HCT116 (cell line): ENCODE measurements at regions not wholly inside any gene's neighbourhood (a gene's known extent, or its start where the extent isn't known, plus 50 kb on each side); places are given as distances from the start of the nearest gene placed in this dataset.

Experiments used
- ATAC-seq: fragments of 200-7000 bp; cut with Tn5 transposase; 2 replicates; pipeline ENCODE4 v1.9.1; 2020; ENCODE audit warnings: mild to moderate bottlenecking, moderate library complexity
- BruUV-seq: library from RNA; stranded (reverse); fragments of 400-500 nt; replicated peaks from 2 replicates; lab custom pipeline; 2021; lab: Mats Ljungman, UMichigan
- CTCF ChIA-PET: fragments of 300-600 bp; sonication (Branson Sonifier 250); formaldehyde crosslinking; loops from one replicate; lab custom pipeline; 2021; ENCODE audit warnings: antibody characterized with exemption; lab: Charles Lee
- POLR2A ChIA-PET: fragments of 300-600, 350-600 bp; sonication (Branson Sonifier 250); formaldehyde crosslinking; loops from one replicate; lab custom pipeline; 2021; ENCODE audit warnings: antibody characterized with exemption; lab: Charles Lee
- RAD21 ChIA-PET, 2 experiments: fragments of 300-600 bp; sonication (Branson Sonifier 250); formaldehyde crosslinking; loops; one replicate each; lab custom pipeline; 2023; ENCODE audit warnings: low total read pairs in 2 of 2; ENCODE audit not compliant: uncharacterized antibody in 2 of 2, unreplicated experiment in 2 of 2, low non-redundant PET in 1 of 2; lab: Charles Lee
- DNase-seq: peaks from one replicate; pipeline ENCODE4 v3.0.0-alpha.2; 2010; ENCODE audit warnings: low read depth, low spot score
- H2AFZ ChIP-seq: fragments of 200-600 bp; shearing (Covaris generic), sonication (generic); 2 replicates; pipeline ENCODE4 v1.6.1; 2017; ENCODE audit warnings: low read depth, mixed run types, mixed read lengths, antibody characterized with exemption, low read length; ENCODE audit not compliant: poor library complexity, severe bottlenecking
- H3K27ac ChIP-seq: 2 replicates; pipeline ENCODE4 v1.5.1; 2012; ENCODE audit warnings: low read depth, low read length
- H3K27me3 ChIP-seq: fragments of 200-600 bp; sonication (generic); 2 replicates; pipeline ENCODE4 v1.6.1; 2016; ENCODE audit warnings: mixed run types, low read length, mixed read lengths; ENCODE audit not compliant: insufficient read depth
- H3K36me3 ChIP-seq, 2 experiments: fragments of 200-500 bp in 1 of 2; fragments of 200-600 bp in 1 of 2; sonication (Bioruptor generic) in 1 of 2; sonication (generic) in 1 of 2; 2 replicates each; pipeline versions ENCODE4 v1.5.1 to v1.6.1; 2014 to 2016; ENCODE audit warnings: low read length in 2 of 2, inconsistent platforms in 1 of 2, mixed read lengths in 1 of 2, mixed run types in 1 of 2; ENCODE audit not compliant: insufficient read depth in 2 of 2, control insufficient read depth in 1 of 2
- H3K4me1 ChIP-seq, 2 experiments: fragments of 200-600 bp in 1 of 2; sonication (generic) in 1 of 2; 2 replicates each; pipeline versions ENCODE4 v1.5.1 to v1.6.1; 2012 to 2017; ENCODE audit warnings: low read length in 2 of 2, inconsistent platforms in 1 of 2, mild to moderate bottlenecking in 1 of 2, mixed read lengths in 1 of 2, mixed run types in 1 of 2, moderate library complexity in 1 of 2; ENCODE audit not compliant: insufficient read depth in 2 of 2, control insufficient read depth in 1 of 2
- H3K4me2 ChIP-seq: fragments of 200-600 bp; sonication (generic); 2 replicates; pipeline ENCODE4 v1.6.1; 2017; ENCODE audit warnings: mixed run types, low read length, mixed read lengths
- H3K4me3 ChIP-seq, 2 experiments: fragments of 200-600 bp in 1 of 2; sonication (generic) in 1 of 2; replicated peaks in 1 of 2; 2 replicates each; pipeline ENCODE4 v1.5.1; 2011 to 2016; ENCODE audit warnings: low read length in 2 of 2, control low read depth in 1 of 2, low read depth in 1 of 2, mild to moderate bottlenecking in 1 of 2, mixed read lengths in 1 of 2, mixed run types in 1 of 2
- H3K79me2 ChIP-seq: fragments of 200-600 bp; sonication (generic); 2 replicates; pipeline ENCODE4 v1.6.1; 2017; ENCODE audit warnings: mild to moderate bottlenecking, mixed run types, low read length, moderate library complexity, mixed read lengths; ENCODE audit not compliant: insufficient read depth
- H3K9ac ChIP-seq: fragments of 200-600 bp; sonication (generic); 2 replicates; pipeline ENCODE4 v1.6.1; 2016; ENCODE audit warnings: low read length, mixed read lengths
- H3K9me2 ChIP-seq: fragments of 200-600 bp; sonication (generic), shearing (Covaris generic); 2 replicates; pipeline ENCODE4 v1.6.1; 2017; ENCODE audit warnings: mixed run types, mild to moderate bottlenecking, moderate library complexity; ENCODE audit not compliant: insufficient read depth
- H3K9me3 ChIP-seq, 2 experiments: fragments of 200-500 bp in 1 of 2; fragments of 200-600 bp in 1 of 2; sonication (Bioruptor generic) in 1 of 2; sonication (generic) in 1 of 2; 2 replicates each; pipeline ENCODE4 v1.6.1; 2014 to 2017; ENCODE audit warnings: low read length in 2 of 2, mixed read lengths in 2 of 2, inconsistent platforms in 1 of 2, low read depth in 1 of 2, mild to moderate bottlenecking in 1 of 2, mixed run types in 1 of 2, moderate library complexity in 1 of 2; ENCODE audit not compliant: control insufficient read depth in 1 of 2, insufficient read depth in 1 of 2
- H4K20me1 ChIP-seq: fragments of 200-600 bp; sonication (generic), shearing (Covaris generic); 2 replicates; pipeline ENCODE4 v1.6.1; 2017; ENCODE audit warnings: mixed run types, mild to moderate bottlenecking, moderate library complexity; ENCODE audit not compliant: insufficient read depth
- CTCF ChIP-seq, 3 experiments: fragments of 200-600 bp in 1 of 3; sonication (generic) in 1 of 3; IDR thresholded peaks in 2 of 3; conservative IDR thresholded peaks in 1 of 3; 2 replicates each; pipeline ENCODE4 v1.5.1; 2012 to 2017; ENCODE audit warnings: low read depth in 2 of 3, low read length in 2 of 3, antibody characterized with exemption in 1 of 3, borderline replicate concordance in 1 of 3, control low read depth in 1 of 3, mild to moderate bottlenecking in 1 of 3, mixed read lengths in 1 of 3, mixed run types in 1 of 3, moderate library complexity in 1 of 3; ENCODE audit not compliant: insufficient read depth in 1 of 3
- EZH2phosphoT487 ChIP-seq: fragments of 200-600 bp; IDR thresholded peaks from 2 replicates; pipeline ENCODE4 v1.6.1; 2018; ENCODE audit warnings: antibody characterized with exemption, borderline replicate concordance
- MAX ChIP-seq: IDR thresholded peaks from 2 replicates; pipeline ENCODE4 v1.6.1; 2012
- POLR2AphosphoS5 ChIP-seq: IDR thresholded peaks from 2 replicates; pipeline ENCODE4 v1.6.1; 2011; ENCODE audit warnings: mild to moderate bottlenecking, low read depth, low read length, moderate library complexity
- RAD21 ChIP-seq: IDR thresholded peaks from 2 replicates; pipeline ENCODE4 v1.6.1; 2012; ENCODE audit warnings: low read depth, mild to moderate bottlenecking
- SP1 ChIP-seq: IDR thresholded peaks from 2 replicates; pipeline ENCODE4 v1.6.1; 2012; ENCODE audit warnings: low read depth
- TCF7L2 ChIP-seq: IDR thresholded peaks from 2 replicates; pipeline ENCODE4 v1.7.0; 2011; ENCODE audit warnings: borderline replicate concordance, inconsistent platforms; ENCODE audit not compliant: insufficient read depth, insufficient read length; ENCODE audit errors: extremely low read depth
- YY1 ChIP-seq: IDR thresholded peaks from 2 replicates; pipeline ENCODE4 v1.6.1; 2011; ENCODE audit warnings: low read length, low read depth, moderate library complexity, mild to moderate bottlenecking; ENCODE audit not compliant: insufficient replicate concordance; ENCODE audit errors: extremely low read depth
- intact Hi-C: fragments of 100-400 bp; cut with micrococcal nuclease; formaldehyde crosslinking; loops from 2 replicates; pipeline ENCODE4 v1.10.0; 2022
- TF ChIP-seq, protein P1 (sequence below): IDR thresholded peaks from 2 replicates; pipeline ENCODE4 v1.6.1; 2012

GRCh38 chr7:136139417-136139816, 162.3 kb upstream of the MTPN start:
- intact Hi-C loops = no loop called here
- TF ChIP-seq SP1 (no peak), POLR2AphosphoS5 (no peak), TCF7L2 (no peak), YY1 (no peak), MAX (no peak)
- TF ChIP-seq, protein P1, sequence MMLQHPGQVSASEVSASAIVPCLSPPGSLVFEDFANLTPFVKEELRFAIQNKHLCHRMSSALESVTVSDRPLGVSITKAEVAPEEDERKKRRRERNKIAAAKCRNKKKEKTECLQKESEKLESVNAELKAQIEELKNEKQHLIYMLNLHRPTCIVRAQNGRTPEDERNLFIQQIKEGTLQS = no peak

GRCh38 chr7:136138991-136139390, 161.8 kb upstream of the MTPN start:
- no peaks in the 10 kb centered on the region for H3K9me3 ChIP-seq
- no peak for TF ChIP-seq SP1
- no peak for TF ChIP-seq RAD21
- TF ChIP-seq CTCF (IDR thresholded peaks at IDR 0.05 in 2 of 3, conservative IDR thresholded peaks at IDR 0.05 in 1 of 3; ENCODE audit: borderline replicate concordance in 1 of 3, insufficient read depth in 1 of 3, low read depth in 2 of 3, low read length in 2 of 3) = no peak
- TF ChIP-seq EZH2phosphoT487 = no peak
- H3K79me2 ChIP-seq = no peaks in the 10 kb centered on the region
- no peak overlapping the region for H3K4me3 ChIP-seq
- POLR2A ChIA-PET = no interaction called here
- no peak for ATAC-seq
- RAD21 ChIA-PET = no interaction called here
- intact Hi-C loops = no loop called here
- no TSS peak for BruUV-seq
- H3K36me3 ChIP-seq = no peaks in the 10 kb centered on the region
- H3K9me2 ChIP-seq = no peaks in the 10 kb centered on the region
- no peak for DNase-seq
- no peak overlapping the region for H3K4me2 ChIP-seq
- H3K27me3 ChIP-seq = no peaks in the 10 kb centered on the region; the same call in 1 of the 2 replicates
- H3K4me1 ChIP-seq = no peaks in the 10 kb centered on the region
- no peaks in the 10 kb centered on the region for H4K20me1 ChIP-seq
- no peak overlapping the region for H2AFZ ChIP-seq
- no peak overlapping the region for H3K9ac ChIP-seq
- CTCF ChIA-PET = no interaction called here
- H3K27ac ChIP-seq = no peak overlapping the region

More at GRCh38 chr7:136139417-136139816, 162.3 kb upstream of the MTPN start:
- H3K27me3 ChIP-seq = no peaks in the 10 kb centered on the region; the same call in 1 of the 2 replicates
- no peak overlapping the region for H3K27ac ChIP-seq
- no peak overlapping the region for H3K4me3 ChIP-seq
- H2AFZ ChIP-seq = no peak overlapping the region
- no TSS peak for BruUV-seq
- ChIA-PET CTCF (no interaction called here), RAD21 (no interaction called here), POLR2A (no interaction called here)
- H3K9ac ChIP-seq = no peak overlapping the region
- H3K4me1 ChIP-seq = no peaks in the 10 kb centered on the region
- H3K79me2 ChIP-seq = no peaks in the 10 kb centered on the region
- DNase-seq (no peak), ATAC-seq (no peak)
- H3K9me3 ChIP-seq = no peaks in the 10 kb centered on the region
- H3K9me2 ChIP-seq = no peaks in the 10 kb centered on the region
- no peaks in the 10 kb centered on the region for H4K20me1 ChIP-seq
- H3K36me3 ChIP-seq = no peaks in the 10 kb centered on the region
- no peak overlapping the region for H3K4me2 ChIP-seq
